GM12874 (cell line): ENCODE measurements at regions not wholly inside any gene's neighbourhood (a gene's known extent, or its start where the extent isn't known, plus 50 kb on each side); places are given as distances from the start of the nearest gene placed in this dataset.

Source experiments
- CTCF ChIP-seq: IDR thresholded peaks from 2 replicates; pipeline ENCODE4 v1.5.1; 2011; ENCODE audit warnings: low read depth, mild to moderate bottlenecking, control low read depth, low read length, moderate library complexity; ENCODE audit not compliant: insufficient read depth

- no peak for TF ChIP-seq CTCF
These were observed 725.1 kb upstream of the CDH7 start for GRCh38 chr18:65025756-65026155.

DNA sequence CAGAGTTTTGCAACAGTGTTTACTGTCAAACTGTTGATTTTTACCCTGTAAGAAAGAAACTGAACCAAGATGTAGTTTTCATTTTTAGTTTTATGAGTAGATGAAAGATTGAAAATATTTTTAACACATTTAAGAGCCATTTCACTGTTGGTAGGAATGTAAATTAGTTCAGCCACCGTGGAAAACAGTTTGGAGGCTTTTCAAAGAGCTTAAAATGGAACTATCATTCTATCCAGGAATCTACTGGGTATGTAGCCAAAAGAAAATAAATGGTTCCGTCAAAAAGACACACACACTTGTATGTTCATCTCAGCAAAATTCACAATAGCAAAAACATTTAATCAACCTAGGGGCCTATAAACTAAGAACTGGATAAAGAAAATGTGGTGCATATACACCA lies 729.8 kb upstream of the CDH7 start:
- no peak for TF ChIP-seq CTCF

DNA sequence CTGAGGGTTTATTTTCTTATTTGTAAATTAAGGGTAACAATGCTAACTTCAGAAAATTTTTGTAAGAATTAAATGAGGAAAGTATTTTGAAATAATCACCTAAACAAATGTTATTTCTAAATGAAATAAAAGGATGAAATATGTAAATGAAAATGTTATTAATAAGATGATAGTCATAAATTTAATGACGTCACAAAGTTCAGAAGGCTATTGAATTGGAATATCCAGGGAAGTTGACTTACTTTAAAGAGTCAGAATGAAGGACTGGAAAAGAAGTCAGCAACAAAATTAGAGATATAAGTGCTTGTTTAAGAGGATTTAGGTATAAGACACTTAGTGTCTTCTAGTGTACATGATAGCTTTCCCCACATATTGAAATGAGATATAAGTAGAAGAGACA lies 732.6 kb upstream of the CDH7 start:
- no peak for TF ChIP-seq CTCF

GRCh38 chr18:65017372-65017760 lies 733.4 kb upstream of the CDH7 start:
- no peak for TF ChIP-seq CTCF

DNA sequence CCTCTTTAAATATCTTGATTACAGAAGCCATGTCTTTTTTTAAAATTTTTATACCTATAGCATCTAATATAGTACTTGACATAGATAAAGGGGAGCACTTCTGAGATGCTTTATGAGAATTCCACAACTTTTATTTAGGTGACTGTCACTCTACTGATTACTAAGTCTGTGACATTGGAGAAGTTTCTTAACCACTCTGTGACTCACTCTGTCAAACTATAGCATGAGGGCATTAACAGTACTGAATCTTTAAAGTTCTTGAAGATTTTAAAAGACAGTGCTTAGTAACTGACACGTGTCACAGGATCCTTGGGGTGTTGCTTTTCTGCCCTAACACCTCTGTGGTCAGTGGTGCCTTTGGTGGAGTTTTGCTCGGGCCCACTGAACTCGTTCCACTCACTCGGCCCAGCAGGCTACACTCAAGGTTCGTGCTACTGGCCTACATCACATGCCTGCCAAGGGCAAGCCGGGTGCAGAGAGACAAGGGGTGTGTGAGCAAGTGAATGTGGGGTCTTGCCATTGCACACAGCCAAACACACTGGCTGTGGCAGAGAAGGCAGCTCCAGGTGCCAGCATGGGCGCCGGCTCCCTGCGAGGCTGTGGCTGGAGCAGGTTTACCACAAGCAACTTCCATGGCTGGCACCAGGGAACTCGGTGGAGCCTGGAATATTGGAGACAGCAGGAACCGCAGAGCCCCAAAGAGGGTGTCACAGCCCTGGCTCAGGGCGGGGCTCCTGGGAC lies 734.0 kb upstream of the CDH7 start:
- TF ChIP-seq CTCF: no peak

- no peak for TF ChIP-seq CTCF
These were observed 756.4 kb upstream of the CDH7 start for GRCh38 chr18:64994370-64994769.

DNA sequence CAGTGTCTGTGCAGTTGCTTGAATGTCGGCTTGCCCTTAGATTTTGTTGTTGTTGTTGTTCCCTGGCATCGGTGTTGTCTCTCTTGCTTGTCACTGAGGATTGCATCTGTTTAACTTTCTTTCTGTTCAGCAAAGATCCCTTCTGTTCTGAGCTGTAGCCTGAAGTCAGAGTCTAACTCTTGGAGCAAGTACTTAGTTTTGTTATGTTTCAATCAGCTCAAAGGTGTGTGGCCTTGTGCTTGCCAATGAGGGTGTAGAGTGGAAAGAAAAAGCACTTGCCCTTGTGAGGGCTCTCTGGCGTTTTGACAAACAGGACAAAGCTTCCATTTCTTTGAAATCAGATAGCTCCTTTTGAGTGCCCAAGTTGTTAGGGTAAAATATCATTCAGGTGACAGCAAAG lies 757.1 kb upstream of the CDH7 start:
- no peak for TF ChIP-seq CTCF

DNA sequence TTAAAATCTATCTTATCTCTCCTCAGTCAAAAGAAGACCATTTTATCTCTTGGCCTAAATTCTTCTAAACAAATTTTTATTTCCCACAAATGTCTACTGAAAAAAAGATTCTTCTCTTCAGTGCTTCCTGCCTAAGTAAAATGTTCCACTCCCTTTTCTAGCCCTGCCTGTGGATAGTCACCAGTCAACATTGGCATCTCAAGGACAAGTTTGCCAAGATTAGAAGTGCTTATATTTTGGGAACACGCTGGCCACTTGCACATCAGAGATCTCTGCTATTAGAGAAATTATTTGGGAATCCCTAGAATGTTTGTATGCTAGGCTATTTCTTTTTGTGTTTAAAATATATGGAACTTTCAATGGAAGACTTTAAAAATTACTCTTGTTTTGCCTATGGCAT lies 758.2 kb upstream of the CDH7 start:
- TF ChIP-seq CTCF: no peak
